Keratinocyte (primary cell): ENCODE measurements at regions not wholly inside any gene's neighbourhood (a gene's known extent, or its start where the extent isn't known, plus 50 kb on each side); places are given as distances from the start of the nearest gene placed in this dataset.

Experiments used
- DNase-seq: peaks from one replicate; pipeline ENCODE4 v3.0.0-alpha.2; 2011; ENCODE audit warnings: low read depth, missing footprints, low spot score
- FAIRE-seq: peaks from 2 replicates; lab custom pipeline; 2011; peaks lifted over from hg19 to GRCh38; lab: Jason Lieb, UNC
- H2AFZ ChIP-seq: 2 replicates; pipeline ENCODE4 v1.6.0; 2012; ENCODE audit warnings: low read length, control low read depth, inconsistent platforms; ENCODE audit not compliant: control insufficient read depth
- H3K27ac ChIP-seq: 2 replicates; pipeline ENCODE4 v1.5.1; 2011; ENCODE audit warnings: low read length; ENCODE audit not compliant: control insufficient read depth, insufficient read depth
- H3K27me3 ChIP-seq: 3 replicates; pipeline ENCODE4 v1.6.0; 2011; ENCODE audit warnings: low read length; ENCODE audit not compliant: control insufficient read depth, insufficient read depth; ENCODE audit errors: extremely low read depth
- H3K36me3 ChIP-seq, 2 experiments: 2 replicates in 1 of 2; 3 replicates in 1 of 2; pipeline ENCODE4 v1.5.1; 2011; ENCODE audit warnings: low read length in 2 of 2, mild to moderate bottlenecking in 1 of 2; ENCODE audit not compliant: control insufficient read depth in 2 of 2, insufficient read depth in 2 of 2; ENCODE audit errors: extremely low read depth in 1 of 2
- H3K4me1 ChIP-seq: 3 replicates; pipeline ENCODE4 v1.5.1; 2011; ENCODE audit warnings: low read length; ENCODE audit not compliant: control insufficient read depth, insufficient read depth; ENCODE audit errors: extremely low read depth
- H3K4me2 ChIP-seq: 3 replicates; pipeline ENCODE4 v1.6.0; 2011; ENCODE audit warnings: low read depth, low read length; ENCODE audit not compliant: control insufficient read depth, insufficient read depth; ENCODE audit errors: extremely low read depth
- H3K4me3 ChIP-seq, 3 experiments: fragments of 200-600 bp in 1 of 3; sonication (generic) in 1 of 3; 2 replicates in 2 of 3; 3 replicates in 1 of 3; pipeline ENCODE4 v1.5.1; 2011 to 2016; ENCODE audit warnings: low read length in 3 of 3, mild to moderate bottlenecking in 3 of 3, control low read depth in 2 of 3, inconsistent platforms in 1 of 3, low read depth in 1 of 3, mixed read lengths in 1 of 3, mixed run types in 1 of 3, moderate library complexity in 1 of 3; ENCODE audit not compliant: control insufficient read depth in 2 of 3, insufficient read depth in 2 of 3; ENCODE audit errors: extremely low read depth in 1 of 3
- H3K79me2 ChIP-seq: 2 replicates; pipeline ENCODE4 v1.6.0; 2012; ENCODE audit warnings: low read length; ENCODE audit not compliant: control insufficient read depth, insufficient read depth
- H3K9ac ChIP-seq: 3 replicates; pipeline ENCODE4 v1.6.0; 2011; ENCODE audit warnings: low read length; ENCODE audit not compliant: control insufficient read depth, insufficient read depth; ENCODE audit errors: extremely low read depth
- H3K9me1 ChIP-seq: 3 replicates; pipeline ENCODE4 v1.6.0; 2011; ENCODE audit warnings: low read length; ENCODE audit not compliant: control insufficient read depth, insufficient read depth; ENCODE audit errors: extremely low read depth
- H3K9me3 ChIP-seq: 2 replicates; pipeline ENCODE4 v1.5.1; 2012; ENCODE audit warnings: low read depth, low read length; ENCODE audit not compliant: control insufficient read depth
- H4K20me1 ChIP-seq: 3 replicates; pipeline ENCODE4 v1.6.0; 2011; ENCODE audit warnings: low read length; ENCODE audit not compliant: control insufficient read depth, insufficient read depth; ENCODE audit errors: extremely low read depth
- CTCF ChIP-seq, 3 experiments: IDR thresholded peaks in 1 of 3; conservative IDR thresholded peaks in 1 of 3; optimal IDR thresholded peaks in 1 of 3; 2 replicates in 2 of 3; 3 replicates in 1 of 3; pipeline versions ENCODE3 to v1.5.1; 2011; ENCODE audit warnings: low read length in 3 of 3, mild to moderate bottlenecking in 3 of 3, moderate library complexity in 2 of 3, control low read depth in 1 of 3, inconsistent platforms in 1 of 3; ENCODE audit not compliant: insufficient read depth in 2 of 3; ENCODE audit errors: extremely low read depth in 1 of 3
- EZH2 ChIP-seq: IDR thresholded peaks from one replicate; pipeline ENCODE4 v1.6.1; 2012; ENCODE audit warnings: inconsistent platforms, mild to moderate bottlenecking, low read length, moderate library complexity
- dilution Hi-C: fragments of 300-500 bp; cut with MboI; formaldehyde crosslinking; loops from one replicate; pipeline ENCODE4 v1.7.0; 2020; ENCODE audit warnings: low sequenced_read_pairs; ENCODE audit not compliant: extremely low pct_ligation_motif_present

GRCh38 chr2:7994397-7994951, 687.4 kb upstream of the ID2 start:
- Histone ChIP-seq H3K27ac (no peak overlapping the region), H3K4me3 (no peak overlapping the region), H2AFZ (no peak overlapping the region), H3K36me3 (no peaks in the 10 kb centered on the region), H3K9me3 (no peaks in the 10 kb centered on the region), H3K27me3 (no peaks in the 10 kb centered on the region), H3K9me1 (no peaks in the 10 kb centered on the region), H3K4me1 (no peaks in the 10 kb centered on the region), H4K20me1 (no peaks in the 10 kb centered on the region), H3K79me2 (no peaks in the 10 kb centered on the region), H3K9ac (no peak overlapping the region), H3K4me2 (no peak overlapping the region)
- FAIRE-seq, result no peak
- TF ChIP-seq EZH2 (no peak), CTCF (optimal IDR thresholded peaks at IDR 0.05 in 1 of 3, IDR thresholded peaks at IDR 0.05 in 1 of 3, conservative IDR thresholded peaks at IDR 0.05 in 1 of 3; ENCODE audit: extremely low read depth in 1 of 3, insufficient read depth in 2 of 3, low read length in 3 of 3) (no peak)
- dilution Hi-C loops, result no loop called here
- no peak for DNase-seq

GRCh38 chr2:7997279-7997678, 684.6 kb upstream of the ID2 start:
- DNase-seq, result no peak
- no peaks in the 10 kb centered on the region for H3K79me2 ChIP-seq
- H3K4me3 ChIP-seq, result no peak overlapping the region
- H3K4me2 ChIP-seq, result no peak overlapping the region
- H3K36me3 ChIP-seq, result no peaks in the 10 kb centered on the region
- no peak overlapping the region for H3K27ac ChIP-seq
- H2AFZ ChIP-seq, result no peak overlapping the region
- no peak overlapping the region for H3K9ac ChIP-seq
- no peaks in the 10 kb centered on the region for H3K9me3 ChIP-seq
- no peaks in the 10 kb centered on the region for H3K9me1 ChIP-seq
- no peaks in the 10 kb centered on the region for H4K20me1 ChIP-seq
- H3K27me3 ChIP-seq, result no peaks in the 10 kb centered on the region
- dilution Hi-C loops, result no loop called here
- no peaks in the 10 kb centered on the region for H3K4me1 ChIP-seq
- FAIRE-seq, result no peak
- no peak for TF ChIP-seq EZH2
- TF ChIP-seq CTCF (optimal IDR thresholded peaks at IDR 0.05 in 1 of 3, IDR thresholded peaks at IDR 0.05 in 1 of 3, conservative IDR thresholded peaks at IDR 0.05 in 1 of 3; ENCODE audit: extremely low read depth in 1 of 3, insufficient read depth in 2 of 3, low read length in 3 of 3), result no peak
